H9 (cell line): ENCODE measurements at regions not wholly inside any gene's neighbourhood (a gene's known extent, or its start where the extent isn't known, plus 50 kb on each side); places are given as distances from the start of the nearest gene placed in this dataset.

ENCODE experiments used
- DNase-seq: peaks from one replicate; pipeline ENCODE4 v3.0.0-alpha.2; 2017
- H2AFZ ChIP-seq: one replicate; pipeline ENCODE4 v1.6.1; 2013; ENCODE audit warnings: mild to moderate bottlenecking, low read length, control low read depth, moderate library complexity
- H2AK5ac ChIP-seq: 2 replicates; pipeline ENCODE4 v1.6.1; 2013; ENCODE audit warnings: low read length, control low read depth, mixed read lengths; ENCODE audit not compliant: insufficient read length
- H2BK120ac ChIP-seq: one replicate; pipeline ENCODE4 v1.6.1; 2013; ENCODE audit warnings: low read depth, mild to moderate bottlenecking, low read length, control low read depth, inconsistent platforms; ENCODE audit not compliant: poor library complexity, severe bottlenecking
- H2BK12ac ChIP-seq: 2 replicates; pipeline ENCODE4 v1.6.1; 2013; ENCODE audit warnings: low read length, control low read depth, mixed read lengths, low read depth; ENCODE audit not compliant: insufficient read length
- H2BK15ac ChIP-seq: 2 replicates; pipeline ENCODE4 v1.6.1; 2013; ENCODE audit warnings: low read depth, low read length, control low read depth
- H2BK20ac ChIP-seq: one replicate; pipeline ENCODE4 v1.6.1; 2013; ENCODE audit warnings: low read depth, mild to moderate bottlenecking, low read length, control low read depth, inconsistent platforms; ENCODE audit not compliant: poor library complexity, severe bottlenecking
- H2BK5ac ChIP-seq: 2 replicates; pipeline ENCODE4 v1.6.1; 2013; ENCODE audit warnings: low read length, control low read depth, mixed read lengths; ENCODE audit not compliant: insufficient read length
- H3K14ac ChIP-seq: 2 replicates; pipeline ENCODE4 v1.6.1; 2013; ENCODE audit warnings: low read length, control low read depth; ENCODE audit not compliant: insufficient read depth
- H3K18ac ChIP-seq: 2 replicates; pipeline ENCODE4 v1.6.1; 2013; ENCODE audit warnings: low read depth, mild to moderate bottlenecking, mixed read lengths, low read length, control low read depth; ENCODE audit not compliant: insufficient read length
- H3K23ac ChIP-seq: 2 replicates; pipeline ENCODE4 v1.6.1; 2013; ENCODE audit warnings: low read length, control low read depth, mixed read lengths, low read depth; ENCODE audit not compliant: insufficient read length
- H3K23me2 ChIP-seq: 2 replicates; pipeline ENCODE4 v1.6.1; 2013; ENCODE audit warnings: low read depth, mild to moderate bottlenecking, mixed read lengths, low read length, control low read depth; ENCODE audit not compliant: insufficient read length, poor library complexity, severe bottlenecking
- H3K27ac ChIP-seq: 2 replicates; pipeline ENCODE4 v1.5.1; 2013; ENCODE audit warnings: low read length, control low read depth, mixed read lengths, low read depth; ENCODE audit not compliant: insufficient read length
- H3K27me3 ChIP-seq: 2 replicates; pipeline ENCODE4 v1.6.1; 2013; ENCODE audit warnings: low read length, control low read depth, inconsistent platforms; ENCODE audit not compliant: insufficient read depth
- H3K4ac ChIP-seq: 2 replicates; pipeline ENCODE4 v1.6.1; 2013; ENCODE audit warnings: low read depth, mild to moderate bottlenecking, control low read depth, inconsistent platforms, low read length, moderate library complexity
- H3K4me1 ChIP-seq: 2 replicates; pipeline ENCODE4 v1.6.1; 2013; ENCODE audit warnings: low read length, control low read depth, inconsistent platforms; ENCODE audit not compliant: insufficient read depth
- H3K4me2 ChIP-seq: 2 replicates; pipeline ENCODE4 v1.6.1; 2013; ENCODE audit warnings: low read length, control low read depth, mixed read lengths; ENCODE audit not compliant: insufficient read length, insufficient read depth
- H3K56ac ChIP-seq: 2 replicates; pipeline ENCODE4 v1.6.1; 2013; ENCODE audit warnings: low read depth, mild to moderate bottlenecking, mixed read lengths, low read length, control low read depth; ENCODE audit not compliant: insufficient read length
- H3K79me1 ChIP-seq: 2 replicates; pipeline ENCODE4 v1.6.1; 2013; ENCODE audit warnings: low read depth, mild to moderate bottlenecking, moderate library complexity, low read length, control low read depth, inconsistent platforms; ENCODE audit not compliant: insufficient read depth, poor library complexity, severe bottlenecking
- H3K79me2 ChIP-seq: 2 replicates; pipeline ENCODE4 v1.6.1; 2013; ENCODE audit warnings: low read length, control low read depth, inconsistent platforms; ENCODE audit not compliant: insufficient read depth
- H3K9ac ChIP-seq: 2 replicates; pipeline ENCODE4 v1.6.1; 2013; ENCODE audit warnings: low read length, control low read depth, mixed read lengths; ENCODE audit not compliant: insufficient read length; ENCODE audit errors: extremely low read depth
- H3K9me3 ChIP-seq: one replicate; pipeline ENCODE4 v1.6.1; 2013; ENCODE audit warnings: low read depth, low read length, inconsistent platforms; ENCODE audit not compliant: control insufficient read depth
- H3T11ph ChIP-seq: one replicate; pipeline ENCODE4 v1.6.1; 2013; ENCODE audit warnings: mild to moderate bottlenecking, low read length, control low read depth, inconsistent platforms
- H4K20me1 ChIP-seq: one replicate; pipeline ENCODE4 v1.6.1; 2013; ENCODE audit not compliant: control insufficient read depth, insufficient read length, insufficient read depth
- H4K5ac ChIP-seq: 2 replicates; pipeline ENCODE4 v1.6.1; 2013; ENCODE audit warnings: low read depth, mild to moderate bottlenecking, mixed read lengths, low read length, control low read depth; ENCODE audit not compliant: insufficient read length
- H4K8ac ChIP-seq: replicated peaks from 2 replicates; pipeline ENCODE4 v1.6.1; 2013; ENCODE audit warnings: low read length, control low read depth, mixed read lengths, low read depth; ENCODE audit not compliant: insufficient read length
- H4K91ac ChIP-seq: 2 replicates; pipeline ENCODE4 v1.6.1; 2013; ENCODE audit warnings: low read depth, mild to moderate bottlenecking, moderate library complexity, mixed read lengths, low read length, control low read depth; ENCODE audit not compliant: insufficient read length
- H3K27ac Mint-ChIP-seq, 3 experiments: 2 replicates in 2 of 3; 3 replicates in 1 of 3; pipeline ENCODE4 v1.8.0; 2020 to 2021; ENCODE audit warnings: mixed read lengths in 3 of 3, mild to moderate bottlenecking in 1 of 3, moderate library complexity in 1 of 3
- H3K27me3 Mint-ChIP-seq: 2 replicates; pipeline ENCODE4 v1.8.0; 2021; ENCODE audit warnings: low read depth, mild to moderate bottlenecking, moderate library complexity, mixed read lengths
- H3K36me3 Mint-ChIP-seq, 3 experiments: 2 replicates in 2 of 3; 3 replicates in 1 of 3; pipeline ENCODE4 v1.8.0; 2020 to 2021; ENCODE audit warnings: low read depth in 3 of 3, mixed read lengths in 3 of 3; ENCODE audit not compliant: insufficient read depth in 1 of 3
- H3K4me1 Mint-ChIP-seq, 2 experiments: 2 replicates each; pipeline ENCODE4 v1.8.0; 2020; ENCODE audit warnings: mixed read lengths in 2 of 2
- H3K4me3 Mint-ChIP-seq, 2 experiments: 2 replicates in 1 of 2; 3 replicates in 1 of 2; pipeline ENCODE4 v1.8.0; 2020 to 2021; ENCODE audit warnings: mild to moderate bottlenecking in 2 of 2, mixed read lengths in 2 of 2, moderate library complexity in 1 of 2
- H3K9me3 Mint-ChIP-seq, 2 experiments: 2 replicates in 1 of 2; 3 replicates in 1 of 2; pipeline ENCODE4 v1.8.0; 2020; ENCODE audit warnings: mild to moderate bottlenecking in 2 of 2, mixed read lengths in 2 of 2, moderate library complexity in 1 of 2
- WGBS: extraction: QIAGEN DNeasy Blood & Tissue Kit; methylation state at CpG from one replicate; pipeline ENCODE4 v1.1.7; 2013; ENCODE audit warnings: missing lambda C conversion rate, low lambda C conversion rate, mixed read lengths; ENCODE audit not compliant: insufficient read length; ENCODE audit errors: extremely low coverage; 5-methylcytosine and 5-hydroxymethylcytosine counted together
- TF ChIP-seq, protein P1 (sequence below): fragments of 200-600 bp; sonication (generic); conservative IDR thresholded peaks from 3 replicates; pipeline ENCODE4 v1.8.0; 2021; ENCODE audit warnings: antibody characterized with exemption, mild to moderate bottlenecking

DNA sequence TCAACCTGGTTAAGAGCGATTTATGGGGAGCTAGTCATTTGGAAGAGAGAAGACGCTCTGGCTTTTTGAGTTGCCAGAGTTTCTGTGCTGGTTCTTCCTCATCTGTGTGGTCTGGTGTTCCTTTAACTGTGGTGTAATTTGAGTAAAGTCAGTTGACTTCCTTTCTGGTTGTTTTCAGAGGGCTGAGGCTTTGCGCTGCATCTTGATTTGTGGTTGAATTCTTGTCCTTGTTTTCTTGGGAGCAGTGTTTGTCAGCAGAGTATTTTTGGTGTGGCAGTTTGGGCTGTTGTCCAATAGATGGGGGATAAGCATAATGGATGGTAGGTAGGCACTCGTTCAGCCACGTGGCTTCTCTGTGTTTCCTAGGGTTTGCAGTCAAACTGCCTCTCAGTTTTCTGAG, 2143.2 kb upstream of the TENM3 start:
- no peak overlapping the region for H2BK5ac ChIP-seq
- H3K4me1 ChIP-seq = peaks cover 3% of the 10 kb centered on the region; the same call in 1 of the 2 replicates
- no peaks in the 10 kb centered on the region for H3K36me3 Mint-ChIP-seq
- H3K9me3 Mint-ChIP-seq = no peaks in the 10 kb centered on the region
- no peak overlapping the region for H2BK15ac ChIP-seq
- no peak overlapping the region for H3K9ac ChIP-seq
- no peak overlapping the region for H3K27ac ChIP-seq
- H3K27ac Mint-ChIP-seq = peak overlapping the region in 1 of 3 experiments; percentile 18; a peak in 3 of 7 replicates
- H4K91ac ChIP-seq = no peak overlapping the region
- no peak overlapping the region for H2AFZ ChIP-seq
- TF ChIP-seq, protein P1, sequence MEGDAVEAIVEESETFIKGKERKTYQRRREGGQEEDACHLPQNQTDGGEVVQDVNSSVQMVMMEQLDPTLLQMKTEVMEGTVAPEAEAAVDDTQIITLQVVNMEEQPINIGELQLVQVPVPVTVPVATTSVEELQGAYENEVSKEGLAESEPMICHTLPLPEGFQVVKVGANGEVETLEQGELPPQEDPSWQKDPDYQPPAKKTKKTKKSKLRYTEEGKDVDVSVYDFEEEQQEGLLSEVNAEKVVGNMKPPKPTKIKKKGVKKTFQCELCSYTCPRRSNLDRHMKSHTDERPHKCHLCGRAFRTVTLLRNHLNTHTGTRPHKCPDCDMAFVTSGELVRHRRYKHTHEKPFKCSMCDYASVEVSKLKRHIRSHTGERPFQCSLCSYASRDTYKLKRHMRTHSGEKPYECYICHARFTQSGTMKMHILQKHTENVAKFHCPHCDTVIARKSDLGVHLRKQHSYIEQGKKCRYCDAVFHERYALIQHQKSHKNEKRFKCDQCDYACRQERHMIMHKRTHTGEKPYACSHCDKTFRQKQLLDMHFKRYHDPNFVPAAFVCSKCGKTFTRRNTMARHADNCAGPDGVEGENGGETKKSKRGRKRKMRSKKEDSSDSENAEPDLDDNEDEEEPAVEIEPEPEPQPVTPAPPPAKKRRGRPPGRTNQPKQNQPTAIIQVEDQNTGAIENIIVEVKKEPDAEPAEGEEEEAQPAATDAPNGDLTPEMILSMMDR = no peak
- H3K79me1 ChIP-seq = no peaks in the 10 kb centered on the region
- no peak overlapping the region for H3K4me2 ChIP-seq
- no CpG with 5 or more reads among the region's 5 CpGs for WGBS
- H3K4me1 Mint-ChIP-seq = peaks cover 5 to 10% of the 10 kb centered on the region in 2 experiments; a peak in 3 of 4 replicates
- no peak overlapping the region for H2BK120ac ChIP-seq
- H3K14ac ChIP-seq = no peak overlapping the region
- no peak overlapping the region for H2AK5ac ChIP-seq
- H4K8ac ChIP-seq = no peak overlapping the region
- no peak overlapping the region for H3K18ac ChIP-seq
- H4K20me1 ChIP-seq = no peaks in the 10 kb centered on the region
- no peaks in the 10 kb centered on the region for H3K79me2 ChIP-seq
- no peaks in the 10 kb centered on the region for H3K27me3 ChIP-seq
- H3K23ac ChIP-seq = no peak overlapping the region
- no peak overlapping the region for H2BK12ac ChIP-seq
- no peak overlapping the region for H3K4ac ChIP-seq
- no peak for DNase-seq
- H3K23me2 ChIP-seq = no peaks in the 10 kb centered on the region
- H4K5ac ChIP-seq = no peak overlapping the region
- no peak overlapping the region for H3K4me3 Mint-ChIP-seq
- no peak overlapping the region for H3K56ac ChIP-seq
- H2BK20ac ChIP-seq = no peak overlapping the region
- H3K9me3 ChIP-seq = no peaks in the 10 kb centered on the region
- H3T11ph ChIP-seq = no peak overlapping the region
- peaks cover 2% of the 10 kb centered on the region; the same call in 1 of the 2 replicates for H3K27me3 Mint-ChIP-seq
